ENCODE measurements at regions not wholly inside any gene's neighbourhood (a gene's known extent, or its start where the extent isn't known, plus 50 kb on each side); places are given as distances from the start of the nearest gene placed in this dataset.

DNA sequence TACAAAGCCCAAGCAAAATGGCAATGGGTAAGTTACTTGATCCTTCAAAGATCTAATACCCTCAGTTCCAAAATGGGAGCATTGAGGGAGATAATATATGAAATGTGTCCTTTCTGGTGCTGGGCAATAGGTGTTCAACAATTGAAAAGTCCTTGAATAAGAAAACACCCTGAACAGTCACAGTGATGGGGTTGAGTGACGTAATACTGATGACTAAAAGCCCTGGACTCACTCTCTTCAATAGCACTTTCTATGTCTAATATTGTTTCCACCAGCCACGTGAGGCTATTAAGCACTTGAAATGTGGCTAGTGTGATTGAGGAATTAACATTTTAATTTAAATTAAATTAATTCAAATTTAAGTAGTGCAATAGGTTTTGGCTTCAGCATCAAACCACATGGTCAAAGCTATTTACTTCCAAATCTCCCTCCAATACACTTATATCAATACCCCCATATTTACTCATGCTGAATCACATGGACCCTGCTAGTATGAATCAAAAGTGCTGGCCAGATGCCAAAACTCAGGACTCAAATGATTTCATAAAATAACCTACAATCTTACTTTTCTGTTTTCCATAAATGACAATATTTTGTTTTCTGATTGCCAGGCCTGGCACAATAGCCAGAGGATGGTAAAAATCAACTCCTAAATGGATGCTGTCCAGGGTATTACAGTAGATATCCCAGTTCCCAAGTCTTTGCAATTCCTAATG is 516.2 kb downstream of the HAPSTR1 start:
- no peak overlapping the region for H3K27ac ChIP-seq
- TF ChIP-seq, protein P1, sequence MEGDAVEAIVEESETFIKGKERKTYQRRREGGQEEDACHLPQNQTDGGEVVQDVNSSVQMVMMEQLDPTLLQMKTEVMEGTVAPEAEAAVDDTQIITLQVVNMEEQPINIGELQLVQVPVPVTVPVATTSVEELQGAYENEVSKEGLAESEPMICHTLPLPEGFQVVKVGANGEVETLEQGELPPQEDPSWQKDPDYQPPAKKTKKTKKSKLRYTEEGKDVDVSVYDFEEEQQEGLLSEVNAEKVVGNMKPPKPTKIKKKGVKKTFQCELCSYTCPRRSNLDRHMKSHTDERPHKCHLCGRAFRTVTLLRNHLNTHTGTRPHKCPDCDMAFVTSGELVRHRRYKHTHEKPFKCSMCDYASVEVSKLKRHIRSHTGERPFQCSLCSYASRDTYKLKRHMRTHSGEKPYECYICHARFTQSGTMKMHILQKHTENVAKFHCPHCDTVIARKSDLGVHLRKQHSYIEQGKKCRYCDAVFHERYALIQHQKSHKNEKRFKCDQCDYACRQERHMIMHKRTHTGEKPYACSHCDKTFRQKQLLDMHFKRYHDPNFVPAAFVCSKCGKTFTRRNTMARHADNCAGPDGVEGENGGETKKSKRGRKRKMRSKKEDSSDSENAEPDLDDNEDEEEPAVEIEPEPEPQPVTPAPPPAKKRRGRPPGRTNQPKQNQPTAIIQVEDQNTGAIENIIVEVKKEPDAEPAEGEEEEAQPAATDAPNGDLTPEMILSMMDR (IDR thresholded peaks at IDR 0.05) = no peak
- TF ChIP-seq POLR2A (IDR thresholded peaks at IDR 0.05) = no peak
- no peaks in the 10 kb centered on the region for H3K9me3 ChIP-seq
- H3K4me1 ChIP-seq = no peaks in the 10 kb centered on the region
- DNase-seq = no peak
- no peaks in the 10 kb centered on the region for H3K27me3 ChIP-seq
- H3K4me3 ChIP-seq = no peak overlapping the region
- no peaks in the 10 kb centered on the region for H3K36me3 ChIP-seq

GRCh38 chr16:9610727-9611126 is 519.3 kb downstream of the HAPSTR1 start:
- TF ChIP-seq, protein P1 (IDR thresholded peaks at IDR 0.05) = no peak
- no peak for TF ChIP-seq POLR2A (IDR thresholded peaks at IDR 0.05)
- Histone ChIP-seq H3K27ac (no peak overlapping the region), H3K27me3 (no peaks in the 10 kb centered on the region), H3K9me3 (no peaks in the 10 kb centered on the region), H3K4me3 (no peak overlapping the region), H3K4me1 (no peaks in the 10 kb centered on the region), H3K36me3 (no peaks in the 10 kb centered on the region)
- DNase-seq = no peak

DNA sequence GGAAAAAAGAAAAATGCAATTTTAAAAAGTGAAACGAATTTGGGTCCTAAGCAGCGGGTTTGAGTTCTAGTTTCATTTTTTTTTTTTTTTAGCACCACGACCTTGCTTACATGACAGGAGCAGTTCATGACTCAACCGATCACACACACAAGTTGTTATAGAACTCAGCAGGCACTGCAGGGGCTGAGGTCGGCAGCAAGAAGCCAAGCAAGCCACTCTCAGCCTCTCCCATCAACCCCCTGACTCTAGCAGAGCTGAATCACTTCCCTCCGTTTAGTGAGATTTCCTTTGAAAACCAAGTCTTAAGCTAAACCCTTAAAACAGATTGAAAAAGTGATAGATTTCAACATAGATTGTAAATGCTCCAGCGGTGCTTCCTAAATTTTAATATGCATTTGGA is 520.8 kb downstream of the HAPSTR1 start:
- H3K4me1 ChIP-seq = no peaks in the 10 kb centered on the region

GRCh38 chr16:9614389-9614788 is 522.9 kb downstream of the HAPSTR1 start:
- H3K9me3 ChIP-seq = no peaks in the 10 kb centered on the region

More for the DNA sequence above, 520.8 kb downstream of the HAPSTR1 start:
- Histone ChIP-seq H3K27me3 (no peaks in the 10 kb centered on the region), H3K27ac (no peak overlapping the region), H3K9me3 (no peaks in the 10 kb centered on the region), H3K4me3 (no peak overlapping the region), H3K36me3 (no peaks in the 10 kb centered on the region)
- no peak for TF ChIP-seq POLR2A (IDR thresholded peaks at IDR 0.05)
- TF ChIP-seq, protein P1 (IDR thresholded peaks at IDR 0.05) = no peak
- DNase-seq = no peak

DNA sequence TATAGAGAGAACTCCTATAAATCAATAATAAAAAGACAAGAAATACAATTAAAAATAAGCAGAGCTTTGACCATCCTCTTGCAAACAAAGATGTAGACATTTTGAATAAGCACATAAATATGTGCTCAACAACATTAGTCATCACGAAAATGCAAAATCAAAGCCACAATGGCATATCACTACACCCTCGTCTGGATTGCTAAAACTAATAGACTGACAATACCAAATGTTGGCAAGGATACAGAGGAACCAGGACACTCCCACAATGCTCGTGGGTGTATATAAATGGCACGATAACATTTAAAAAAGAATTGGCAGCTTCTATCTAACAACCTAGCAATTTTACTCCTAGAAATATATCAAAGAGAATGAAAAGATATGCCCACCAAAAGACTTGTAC is 530.8 kb downstream of the HAPSTR1 start:
- no peak for DNase-seq
- H3K36me3 ChIP-seq = no peaks in the 10 kb centered on the region
- no peak overlapping the region for H3K4me3 ChIP-seq
- H3K9me3 ChIP-seq = no peaks in the 10 kb centered on the region
- H3K4me1 ChIP-seq = no peaks in the 10 kb centered on the region
- TF ChIP-seq, protein P1 (IDR thresholded peaks at IDR 0.05) = no peak
- TF ChIP-seq POLR2A (IDR thresholded peaks at IDR 0.05) = no peak
- no peaks in the 10 kb centered on the region for H3K27me3 ChIP-seq
- H3K27ac ChIP-seq = no peak overlapping the region

More at GRCh38 chr16:9614389-9614788, 522.9 kb downstream of the HAPSTR1 start:
- Histone ChIP-seq H3K4me1 (no peaks in the 10 kb centered on the region), H3K4me3 (no peak overlapping the region), H3K27ac (no peak overlapping the region), H3K36me3 (no peaks in the 10 kb centered on the region), H3K27me3 (no peaks in the 10 kb centered on the region)
- TF ChIP-seq, protein P1 (IDR thresholded peaks at IDR 0.05) = no peak
- no peak for TF ChIP-seq POLR2A (IDR thresholded peaks at IDR 0.05)
- DNase-seq = no peak
